ENCODE measurements at regions not wholly inside any gene's neighbourhood (a gene's known extent, or its start where the extent isn't known, plus 50 kb on each side); places are given as distances from the start of the nearest gene placed in this dataset.

- no peak for TF ChIP-seq CTCF (IDR thresholded peaks at IDR 0.05; ENCODE audit: low read depth, low read length)
- peak; percentile 14 for DNase-seq (ENCODE audit: extremely low read depth, low read depth)
Measured at GRCh38 chr11:97965849-97966646, 1054.7 kb upstream of the CNTN5 start.

GRCh38 chr11:97966901-97967300 lies 1053.8 kb upstream of the CNTN5 start:
- DNase-seq (ENCODE audit: extremely low read depth, low read depth): no peak
- TF ChIP-seq CTCF (IDR thresholded peaks at IDR 0.05; ENCODE audit: low read depth, low read length): no peak

GRCh38 chr11:97968071-97968470 lies 1052.7 kb upstream of the CNTN5 start:
- DNase-seq (ENCODE audit: extremely low read depth, low read depth): no peak
- TF ChIP-seq CTCF (IDR thresholded peaks at IDR 0.05; ENCODE audit: low read depth, low read length): no peak

GRCh38 chr11:97972731-97973130 lies 1048.0 kb upstream of the CNTN5 start:
- DNase-seq (ENCODE audit: extremely low read depth, low read depth): no peak
- no peak for TF ChIP-seq CTCF (IDR thresholded peaks at IDR 0.05; ENCODE audit: low read depth, low read length)

GRCh38 chr11:97973352-97973857 lies 1047.3 kb upstream of the CNTN5 start:
- DNase-seq (ENCODE audit: extremely low read depth, low read depth): no peak
- no peak for TF ChIP-seq CTCF (IDR thresholded peaks at IDR 0.05; ENCODE audit: low read depth, low read length)

GRCh38 chr11:97974798-97975498 lies 1045.8 kb upstream of the CNTN5 start:
- no peak for TF ChIP-seq CTCF (IDR thresholded peaks at IDR 0.05; ENCODE audit: low read depth, low read length)
- no peak for DNase-seq (ENCODE audit: extremely low read depth, low read depth)

GRCh38 chr11:97977726-97978125 lies 1043.0 kb upstream of the CNTN5 start:
- no peak for TF ChIP-seq CTCF (IDR thresholded peaks at IDR 0.05; ENCODE audit: low read depth, low read length)
- no peak for DNase-seq (ENCODE audit: extremely low read depth, low read depth)

Measured in AG09319 (cell line).